Thoracic aorta (tissue), 2 donors: ENCODE measurements at regions not wholly inside any gene's neighbourhood (a gene's known extent, or its start where the extent isn't known, plus 50 kb on each side); places are given as distances from the start of the nearest gene placed in this dataset.

Source experiments
- ATAC-seq: fragments of 150-250 bp; one replicate; pipeline ENCODE4 v1.8.0; 2017; ENCODE audit warnings: low read depth; ENCODE audit not compliant: insufficient number of reproducible peaks, low FRiP score
- DNase-seq: peaks from one replicate; pipeline ENCODE4 v3.0.0-alpha.2; 2020; ENCODE audit warnings: low spot score
- H3K27ac ChIP-seq, 2 donors: fragments of 200-600 bp; sonication (generic); 1 replicate in 1 of 2; 2 replicates in 1 of 2; pipeline ENCODE4 v1.5.1; 2016; ENCODE audit warnings: mild to moderate bottlenecking in 2 of 2, moderate library complexity in 2 of 2
- H3K27me3 ChIP-seq: fragments of 200-600 bp; sonication (generic); replicated peaks from 2 replicates; pipeline ENCODE4 v1.6.0; 2016; ENCODE audit warnings: mild to moderate bottlenecking; ENCODE audit not compliant: insufficient read depth
- H3K36me3 ChIP-seq: fragments of 200-600 bp; sonication (generic); one replicate; pipeline ENCODE4 v1.5.1; 2016
- H3K4me1 ChIP-seq, 2 donors: fragments of 200-600 bp; sonication (generic); 1 replicate in 1 of 2; 2 replicates in 1 of 2; pipeline versions ENCODE4 v1.5.1 to v1.6.0; 2016; ENCODE audit warnings: low read depth in 2 of 2, mild to moderate bottlenecking in 1 of 2; ENCODE audit not compliant: control insufficient read depth in 1 of 2
- H3K4me3 ChIP-seq: fragments of 200-600 bp; sonication (generic); 2 replicates; pipeline ENCODE4 v1.5.1; 2016; ENCODE audit warnings: mild to moderate bottlenecking
- H3K9me3 ChIP-seq: fragments of 200-600 bp; sonication (generic); 2 replicates; pipeline ENCODE4 v1.5.1; 2016
- TF ChIP-seq, protein P1 (sequence below): fragments of 200-600 bp; sonication (generic); IDR thresholded peaks from one replicate; pipeline ENCODE4 v1.5.1; 2019; ENCODE audit warnings: antibody characterized with exemption

DNA sequence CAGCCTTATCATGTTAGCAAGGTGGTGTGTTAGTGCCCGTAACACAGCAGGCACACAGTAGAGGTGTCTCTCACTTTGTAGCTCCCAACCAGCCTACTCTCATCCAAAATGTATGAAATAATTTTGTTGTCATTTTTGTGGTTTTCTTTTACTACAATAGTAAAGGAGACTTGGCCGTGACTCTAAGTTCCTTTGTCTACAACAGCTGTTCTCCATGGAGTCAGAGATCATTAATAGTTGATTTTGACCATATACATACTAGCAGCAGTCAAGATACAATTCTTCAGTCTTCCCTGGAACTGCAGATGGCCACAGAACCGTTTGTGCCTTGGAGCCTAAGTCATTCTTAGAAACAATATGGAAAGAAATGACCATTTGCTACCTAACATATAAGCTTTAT lies 567.1 kb downstream of the TLR4 start:
- no peaks in the 10 kb centered on the region for H3K27me3 ChIP-seq
- TF ChIP-seq, protein P1, sequence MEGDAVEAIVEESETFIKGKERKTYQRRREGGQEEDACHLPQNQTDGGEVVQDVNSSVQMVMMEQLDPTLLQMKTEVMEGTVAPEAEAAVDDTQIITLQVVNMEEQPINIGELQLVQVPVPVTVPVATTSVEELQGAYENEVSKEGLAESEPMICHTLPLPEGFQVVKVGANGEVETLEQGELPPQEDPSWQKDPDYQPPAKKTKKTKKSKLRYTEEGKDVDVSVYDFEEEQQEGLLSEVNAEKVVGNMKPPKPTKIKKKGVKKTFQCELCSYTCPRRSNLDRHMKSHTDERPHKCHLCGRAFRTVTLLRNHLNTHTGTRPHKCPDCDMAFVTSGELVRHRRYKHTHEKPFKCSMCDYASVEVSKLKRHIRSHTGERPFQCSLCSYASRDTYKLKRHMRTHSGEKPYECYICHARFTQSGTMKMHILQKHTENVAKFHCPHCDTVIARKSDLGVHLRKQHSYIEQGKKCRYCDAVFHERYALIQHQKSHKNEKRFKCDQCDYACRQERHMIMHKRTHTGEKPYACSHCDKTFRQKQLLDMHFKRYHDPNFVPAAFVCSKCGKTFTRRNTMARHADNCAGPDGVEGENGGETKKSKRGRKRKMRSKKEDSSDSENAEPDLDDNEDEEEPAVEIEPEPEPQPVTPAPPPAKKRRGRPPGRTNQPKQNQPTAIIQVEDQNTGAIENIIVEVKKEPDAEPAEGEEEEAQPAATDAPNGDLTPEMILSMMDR = no peak
- no peak for DNase-seq
- no peak overlapping the region for H3K27ac ChIP-seq
- H3K9me3 ChIP-seq = no peaks in the 10 kb centered on the region
- H3K36me3 ChIP-seq = no peaks in the 10 kb centered on the region
- no peaks in the 10 kb centered on the region for H3K4me1 ChIP-seq
- no peak for ATAC-seq
- H3K4me3 ChIP-seq = no peak overlapping the region

DNA sequence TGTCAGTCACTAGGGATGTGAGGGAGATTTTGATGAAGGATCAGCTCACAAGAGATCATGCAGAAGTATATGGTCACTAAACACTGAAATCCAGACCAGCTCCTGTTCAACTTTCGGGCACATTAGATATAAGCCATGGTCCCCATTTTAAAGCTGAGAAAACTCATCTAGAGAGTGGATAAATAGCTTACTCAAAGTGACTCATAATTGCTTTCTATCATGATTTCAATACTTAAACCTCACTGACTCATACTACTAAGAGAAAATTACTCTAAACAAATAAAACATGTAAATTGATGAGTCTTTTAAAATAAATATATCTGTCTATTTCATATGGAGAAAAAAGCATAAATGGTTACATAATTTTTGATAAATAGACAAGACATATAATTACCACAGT lies 567.7 kb downstream of the TLR4 start:
- DNase-seq (no peak), ATAC-seq (no peak)
- Histone ChIP-seq H3K4me1 (no peaks in the 10 kb centered on the region), H3K9me3 (no peaks in the 10 kb centered on the region), H3K27me3 (no peaks in the 10 kb centered on the region), H3K36me3 (no peaks in the 10 kb centered on the region), H3K4me3 (no peak overlapping the region), H3K27ac (no peak overlapping the region)
- TF ChIP-seq, protein P1 = no peak

DNA sequence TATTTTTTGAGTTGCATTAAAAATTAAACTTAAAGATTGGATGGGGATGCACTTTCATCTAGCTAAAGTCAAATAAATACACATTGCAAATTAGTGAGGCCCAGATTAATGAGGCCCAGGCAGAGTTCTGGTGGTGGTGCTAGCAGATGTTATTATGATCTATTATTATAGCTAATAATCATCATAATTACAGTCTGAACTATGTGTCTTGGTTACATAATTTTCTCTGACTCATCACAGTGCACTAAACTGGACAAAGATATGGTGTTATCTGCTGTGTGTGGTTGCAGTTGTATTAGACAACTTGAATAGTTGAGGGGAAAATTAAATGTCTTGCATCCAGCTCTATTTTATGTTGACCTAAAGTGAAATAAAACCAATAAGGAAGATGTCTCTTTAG lies 568.8 kb downstream of the TLR4 start:
- Histone ChIP-seq H3K27ac (no peak overlapping the region), H3K4me1 (no peaks in the 10 kb centered on the region), H3K4me3 (no peak overlapping the region), H3K27me3 (no peaks in the 10 kb centered on the region), H3K36me3 (no peaks in the 10 kb centered on the region), H3K9me3 (no peaks in the 10 kb centered on the region)
- no peak for ATAC-seq
- TF ChIP-seq, protein P1 = no peak
- DNase-seq = no peak

DNA sequence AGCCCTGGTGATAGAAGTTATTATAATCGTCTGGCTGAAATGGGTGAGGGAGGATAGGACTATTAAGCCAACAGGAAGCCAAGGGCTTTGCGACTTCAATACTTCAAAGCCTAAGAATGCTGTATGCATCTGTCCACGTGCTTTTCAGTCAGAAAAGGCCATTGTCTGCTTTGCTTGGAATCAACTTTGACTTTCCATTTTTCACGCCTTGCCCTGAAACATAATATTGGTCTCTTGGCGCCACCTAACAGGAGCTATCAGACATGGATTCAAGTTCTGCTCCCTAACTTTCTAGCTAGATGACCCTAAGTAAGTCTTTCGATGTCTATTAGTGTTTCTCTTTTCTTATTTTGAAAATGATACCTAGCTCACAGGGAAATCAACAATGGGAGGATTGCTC lies 572.6 kb downstream of the TLR4 start:
- H3K4me3 ChIP-seq = no peak overlapping the region
- TF ChIP-seq, protein P1 = no peak
- H3K4me1 ChIP-seq = no peaks in the 10 kb centered on the region
- H3K9me3 ChIP-seq = no peaks in the 10 kb centered on the region
- no peak for DNase-seq
- no peaks in the 10 kb centered on the region for H3K36me3 ChIP-seq
- H3K27ac ChIP-seq = no peak overlapping the region
- ATAC-seq = no peak
- H3K27me3 ChIP-seq = no peaks in the 10 kb centered on the region

DNA sequence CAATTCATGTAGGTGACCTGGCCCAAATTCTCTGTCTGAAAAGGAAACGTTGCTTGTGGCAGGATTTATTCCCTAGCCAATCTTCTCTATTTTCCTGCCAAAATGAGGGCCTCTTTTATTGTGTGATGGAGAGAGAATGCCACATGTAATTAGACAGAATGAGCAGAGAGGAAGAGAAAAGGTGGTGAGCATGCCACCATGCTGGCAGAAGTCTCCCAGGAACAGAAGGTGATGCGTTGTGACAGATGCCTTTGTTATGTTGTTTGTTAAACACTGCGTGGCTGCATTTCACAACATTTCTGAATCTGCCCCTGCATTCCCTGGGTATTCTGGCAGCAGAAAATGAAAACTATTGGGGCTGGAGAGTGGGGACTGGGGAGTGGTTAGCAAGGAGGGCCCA lies 577.6 kb downstream of the TLR4 start:
- Histone ChIP-seq H3K4me1 (no peaks in the 10 kb centered on the region), H3K36me3 (no peaks in the 10 kb centered on the region), H3K4me3 (no peak overlapping the region), H3K27me3 (no peaks in the 10 kb centered on the region), H3K9me3 (no peaks in the 10 kb centered on the region), H3K27ac (no peak overlapping the region)
- DNase-seq (no peak), ATAC-seq (no peak)
- TF ChIP-seq, protein P1 = no peak
